B cell (primary cell): ENCODE measurements at regions not wholly inside any gene's neighbourhood (a gene's known extent, or its start where the extent isn't known, plus 50 kb on each side); places are given as distances from the start of the nearest gene placed in this dataset.

Source experiments
- ATAC-seq: fragments of 200-7000 bp; cut with Tn5 transposase; one replicate; pipeline ENCODE4 v1.10.0; 2021; ENCODE audit warnings: low read depth, mild to moderate bottlenecking, moderate number of reproducible peaks, moderate library complexity
- CTCF ChIA-PET: fragments of 350-600 bp; sonication (Branson Sonifier 250); formaldehyde crosslinking; loops from one replicate; lab custom pipeline; 2021; ENCODE audit warnings: antibody characterized with exemption, inconsistent platforms; lab: Charles Lee
- POLR2A ChIA-PET: fragments of 350-600 bp; sonication (Branson Sonifier 250); formaldehyde crosslinking; loops from one replicate; lab custom pipeline; 2021; ENCODE audit warnings: antibody characterized with exemption; lab: Charles Lee
- DNase-seq: peaks from one replicate; pipeline ENCODE4 v3.0.0; 2013
- H2AFZ ChIP-seq: 2 replicates; pipeline ENCODE4 v1.6.1; 2012; ENCODE audit warnings: mild to moderate bottlenecking, low read depth, low read length; ENCODE audit not compliant: insufficient read depth, poor library complexity, severe bottlenecking
- H3K27ac ChIP-seq, 2 donors: 1 replicate in 1 of 2; 2 replicates in 1 of 2; pipeline ENCODE4 v1.5.1; 2012 to 2013; ENCODE audit warnings: low read length in 2 of 2, mild to moderate bottlenecking in 2 of 2, moderate library complexity in 1 of 2
- H3K27me3 ChIP-seq, 4 experiments: fragments of 200-600 bp in 1 of 4; sonication (generic) in 1 of 4; replicated peaks in 1 of 4; 1 replicate in 2 of 4; 2 replicates in 2 of 4; pipeline versions ENCODE4 v1.6.1 to v1.7.0; 2013 to 2016; ENCODE audit warnings: low read length in 3 of 4, mild to moderate bottlenecking in 2 of 4, mixed read lengths in 1 of 4, moderate library complexity in 1 of 4; ENCODE audit not compliant: insufficient read depth in 4 of 4, control insufficient read depth in 3 of 4; ENCODE audit errors: control extremely low read depth in 1 of 4
- H3K36me3 ChIP-seq, 2 experiments: replicated peaks in 1 of 2; 1 replicate in 1 of 2; 2 replicates in 1 of 2; pipeline versions ENCODE4 v1.6.1 to v1.7.1; 2013; ENCODE audit warnings: low read length in 1 of 2; ENCODE audit not compliant: insufficient read depth in 2 of 2, control insufficient read depth in 1 of 2; ENCODE audit errors: control extremely low read depth in 1 of 2, extremely low read depth in 1 of 2
- H3K4me1 ChIP-seq, 2 donors: fragments of 200-600 bp in 1 of 2; sonication (generic) in 1 of 2; 1 replicate in 1 of 2; 2 replicates in 1 of 2; pipeline versions ENCODE4 v1.5.1 to v1.6.1; 2013 to 2017; ENCODE audit warnings: low read length in 2 of 2; ENCODE audit not compliant: control insufficient read depth in 2 of 2, insufficient read depth in 2 of 2
- H3K4me2 ChIP-seq: replicated peaks from 2 replicates; pipeline ENCODE3; 2012; ENCODE audit warnings: mild to moderate bottlenecking, low read depth, low read length; ENCODE audit not compliant: poor library complexity, severe bottlenecking
- H3K4me3 ChIP-seq, 5 experiments: fragments of 200-600 bp in 1 of 5; sonication (generic) in 1 of 5; 1 replicate in 3 of 5; 2 replicates in 2 of 5; pipeline versions ENCODE4 v1.5.1 to v1.7.0; 2011 to 2016; ENCODE audit warnings: low read length in 4 of 5, mild to moderate bottlenecking in 4 of 5, low read depth in 2 of 5, control low read depth in 1 of 5, moderate library complexity in 1 of 5; ENCODE audit not compliant: insufficient read depth in 1 of 5; ENCODE audit errors: control extremely low read depth in 1 of 5, extremely low read depth in 1 of 5
- H3K79me2 ChIP-seq: fragments of 200-600 bp; sonication (generic); one replicate; pipeline ENCODE4 v1.6.0; 2016; ENCODE audit warnings: low read length; ENCODE audit not compliant: control insufficient read depth, insufficient read depth
- H3K9ac ChIP-seq: fragments of 200-600 bp; sonication (generic); 2 replicates; pipeline ENCODE4 v1.6.1; 2017; ENCODE audit warnings: mild to moderate bottlenecking, low read length, moderate library complexity
- H3K9me3 ChIP-seq, 3 donors: one replicate each; pipeline versions ENCODE4 v1.6.1 to v1.7.1; 2013; ENCODE audit warnings: low read length in 2 of 3; ENCODE audit not compliant: control insufficient read depth in 2 of 3, insufficient read depth in 1 of 3; ENCODE audit errors: control extremely low read depth in 1 of 3
- H4K20me1 ChIP-seq: 2 replicates; pipeline ENCODE4 v1.6.0; 2012; ENCODE audit warnings: mild to moderate bottlenecking, low read length; ENCODE audit not compliant: insufficient read depth, control insufficient read depth, poor library complexity, severe bottlenecking
- H3K27ac Mint-ChIP-seq: one replicate; pipeline ENCODE4 v1.8.0; 2021; ENCODE audit warnings: mixed read lengths
- H3K27me3 Mint-ChIP-seq: one replicate; pipeline ENCODE4 v1.8.0; 2021; ENCODE audit warnings: mixed read lengths
- H3K4me1 Mint-ChIP-seq: one replicate; pipeline ENCODE4 v1.8.0; 2021; ENCODE audit warnings: mixed read lengths
- H3K4me3 Mint-ChIP-seq: one replicate; pipeline ENCODE4 v1.8.0; 2021; ENCODE audit warnings: mixed read lengths
- H3K9me3 Mint-ChIP-seq: one replicate; pipeline ENCODE4 v1.8.0; 2022; ENCODE audit warnings: mixed read lengths; ENCODE audit not compliant: insufficient read depth
- CTCF ChIP-seq: fragments of 200-600 bp; IDR thresholded peaks from one replicate; pipeline ENCODE4 v1.8.0; 2022; ENCODE audit warnings: antibody characterized with exemption, mild to moderate bottlenecking
- EZH2 ChIP-seq: IDR thresholded peaks from 2 replicates; pipeline ENCODE4 v1.6.1; 2012; ENCODE audit warnings: borderline replicate concordance, low read depth, mild to moderate bottlenecking, moderate library complexity, low read length; ENCODE audit not compliant: insufficient read depth, poor library complexity, severe bottlenecking
- WGBS: methylation state at CpG from one replicate; pipeline ENCODE4 v1.1.5; 2013; ENCODE audit warnings: missing lambda C conversion rate; ENCODE audit not compliant: insufficient coverage; 5-methylcytosine and 5-hydroxymethylcytosine counted together
- intact Hi-C: fragments of 100-400 bp; cut with micrococcal nuclease; formaldehyde crosslinking; loops from one replicate; pipeline ENCODE4 v1.10.0; 2022

DNA sequence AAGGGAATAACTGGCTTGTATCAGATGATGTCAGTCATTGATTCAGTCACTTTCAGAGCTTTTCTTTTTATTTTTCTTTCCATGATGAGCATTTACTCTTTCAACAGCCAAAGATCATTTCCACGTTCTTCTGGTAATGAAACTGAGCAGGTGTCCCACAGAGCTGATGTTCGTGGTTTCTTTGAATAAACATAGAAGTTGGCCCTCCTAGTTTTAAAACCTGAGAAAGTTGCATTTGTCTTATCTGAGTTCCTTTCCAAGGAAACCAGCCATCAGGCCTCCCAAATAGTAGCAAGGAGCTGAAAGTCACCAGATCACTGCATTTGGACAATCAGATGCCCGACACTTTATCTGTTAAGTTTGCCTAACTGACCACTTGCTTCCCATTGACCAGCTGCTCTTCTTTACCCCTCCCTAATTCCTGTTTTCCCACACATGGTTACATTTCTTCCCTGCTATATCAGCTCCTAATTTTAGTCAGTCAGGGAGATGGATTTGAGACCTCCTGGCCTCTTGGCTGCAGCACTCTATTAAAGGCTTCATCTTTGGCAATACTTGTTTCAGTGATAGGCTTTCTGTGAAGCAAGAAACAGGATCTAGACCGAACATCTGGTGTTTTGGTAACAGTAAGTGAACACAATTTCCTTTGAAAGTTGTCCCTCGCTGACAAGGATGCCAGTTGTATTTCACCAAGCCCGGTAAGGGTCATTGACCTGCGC is 420.8 kb downstream of the CHSY3 start:
- no peak overlapping the region for H3K4me2 ChIP-seq
- DNase-seq, result no peak
- Mint-ChIP-seq H3K27ac (no peak overlapping the region), H3K4me1 (peaks cover 16% of the 10 kb centered on the region), H3K27me3 (no peaks in the 10 kb centered on the region), H3K9me3 (peaks cover 15% of the 10 kb centered on the region), H3K4me3 (no peak overlapping the region)
- no peaks in the 10 kb centered on the region for H3K79me2 ChIP-seq
- no peak for TF ChIP-seq EZH2
- no peak for TF ChIP-seq CTCF
- 53% methylated on average over 2 of the region's 7 CpGs for WGBS
- no peak overlapping the region for H3K9ac ChIP-seq
- H3K36me3 ChIP-seq, result no peaks in the 10 kb centered on the region
- no peak overlapping the region for H3K27ac ChIP-seq
- POLR2A ChIA-PET, result no interaction called here
- peaks cover 6 to 13% of the 10 kb centered on the region in 2 donors for H3K4me1 ChIP-seq
- peaks cover 5 to 18% (median 11%) of the 10 kb centered on the region in 3 donors for H3K9me3 ChIP-seq
- no peak for ATAC-seq
- H3K4me3 ChIP-seq, result no peak overlapping the region
- no peaks in the 10 kb centered on the region for H4K20me1 ChIP-seq
- H3K27me3 ChIP-seq, result no peaks in the 10 kb centered on the region
- CTCF ChIA-PET, result no interaction called here
- no peak overlapping the region for H2AFZ ChIP-seq
- intact Hi-C loops, result no loop called here

GRCh38 chr5:130323804-130324454 is 419.7 kb downstream of the CHSY3 start:
- TF ChIP-seq CTCF, result no peak
- TF ChIP-seq EZH2, result no peak
- H3K4me2 ChIP-seq, result peak overlapping the region; percentile 12
- no peaks in the 10 kb centered on the region for H3K27me3 ChIP-seq
- no peak overlapping the region for H2AFZ ChIP-seq
- H3K4me3 ChIP-seq, result no peak overlapping the region
- no peak overlapping the region for H3K9ac ChIP-seq
- peak overlapping the region; percentile 62 for H3K27ac Mint-ChIP-seq
- ATAC-seq (peak; percentile 82), DNase-seq (peak; percentile 59)
- peaks cover 16% of the 10 kb centered on the region for H3K4me1 Mint-ChIP-seq
- no peaks in the 10 kb centered on the region for H3K27me3 Mint-ChIP-seq
- H3K9me3 Mint-ChIP-seq, result peaks cover 9% of the 10 kb centered on the region
- peak overlapping the region in 1 of 2 donors; percentile 49 for H3K27ac ChIP-seq
- H3K36me3 ChIP-seq, result no peaks in the 10 kb centered on the region
- intact Hi-C loops, result no loop called here
- no peaks in the 10 kb centered on the region for H3K79me2 ChIP-seq
- 33% methylated on average over 1 of the region's 3 CpGs for WGBS
- H3K9me3 ChIP-seq, result peaks cover 5 to 17% (median 7%) of the 10 kb centered on the region in 3 donors
- no peaks in the 10 kb centered on the region for H4K20me1 ChIP-seq
- POLR2A ChIA-PET, result no interaction called here
- peaks cover 6 to 13% of the 10 kb centered on the region in 2 donors for H3K4me1 ChIP-seq
- peak overlapping the region; percentile 27 for H3K4me3 Mint-ChIP-seq
- CTCF ChIA-PET, result no interaction called here
